Spinal cord (tissue), 9 donors: ENCODE measurements at regions not wholly inside any gene's neighbourhood (a gene's known extent, or its start where the extent isn't known, plus 50 kb on each side); places are given as distances from the start of the nearest gene placed in this dataset.

Experiments used
- DNase-seq, 6 donors: peaks; one replicate each; pipeline versions ENCODE4 v3.0.0 to v3.0.0-alpha.2; 2013 to 2015; ENCODE audit warnings: low spot score in 6 of 6, low read depth in 4 of 6
- H3K27ac ChIP-seq: one replicate; pipeline ENCODE4 v1.5.1; 2013; ENCODE audit warnings: low read depth, low read length, control low read depth
- H3K27me3 ChIP-seq: one replicate; pipeline ENCODE4 v1.6.1; 2013; ENCODE audit warnings: low read length; ENCODE audit not compliant: control insufficient read depth, insufficient read depth
- H3K36me3 ChIP-seq: one replicate; pipeline ENCODE4 v1.6.1; 2013; ENCODE audit warnings: low read length; ENCODE audit not compliant: control insufficient read depth, insufficient read depth
- H3K4me1 ChIP-seq: one replicate; pipeline ENCODE4 v1.6.1; 2013; ENCODE audit warnings: low read length; ENCODE audit not compliant: control insufficient read depth, insufficient read depth
- H3K4me3 ChIP-seq: one replicate; pipeline ENCODE4 v1.5.1; 2013; ENCODE audit warnings: low read depth, low read length, control low read depth
- H3K9me3 ChIP-seq: one replicate; pipeline ENCODE4 v1.6.1; 2013; ENCODE audit warnings: low read length; ENCODE audit not compliant: control insufficient read depth, insufficient read depth
- WGBS: methylation state at CpG from one replicate; pipeline ENCODE4 v1.1.5; 2013; ENCODE audit warnings: missing lambda C conversion rate; ENCODE audit not compliant: insufficient coverage; 5-methylcytosine and 5-hydroxymethylcytosine counted together
- donor health status: healthy.

GRCh38 chr3:170714122-170714521, 128.2 kb upstream of the SLC7A14 start:
- Histone ChIP-seq H3K9me3 (no peaks in the 10 kb centered on the region), H3K4me3 (no peak overlapping the region), H3K27me3 (no peaks in the 10 kb centered on the region), H3K27ac (no peak overlapping the region), H3K4me1 (no peaks in the 10 kb centered on the region), H3K36me3 (no peaks in the 10 kb centered on the region)
- no peak for DNase-seq
- no CpG with 5 or more reads among the region's 3 CpGs for WGBS

- no peak for DNase-seq
- H3K36me3 ChIP-seq: no peaks in the 10 kb centered on the region
- no peak overlapping the region for H3K4me3 ChIP-seq
- no peaks in the 10 kb centered on the region for H3K9me3 ChIP-seq
- no CpG with 5 or more reads among the region's 4 CpGs for WGBS
- H3K4me1 ChIP-seq: no peaks in the 10 kb centered on the region
- no peak overlapping the region for H3K27ac ChIP-seq
- H3K27me3 ChIP-seq: no peaks in the 10 kb centered on the region
Measured at GRCh38 chr3:170713653-170714052, 127.8 kb upstream of the SLC7A14 start.

- Histone ChIP-seq H3K9me3 (no peaks in the 10 kb centered on the region), H3K4me1 (no peaks in the 10 kb centered on the region), H3K36me3 (no peaks in the 10 kb centered on the region), H3K27ac (no peak overlapping the region), H3K4me3 (no peak overlapping the region), H3K27me3 (no peaks in the 10 kb centered on the region)
- WGBS: no CpG with 5 or more reads among the region's 2 CpGs
- DNase-seq: no peak
Measured at GRCh38 chr3:170712798-170713197, 126.9 kb upstream of the SLC7A14 start.

GRCh38 chr3:170712336-170712735, 126.5 kb upstream of the SLC7A14 start:
- Histone ChIP-seq H3K36me3 (no peaks in the 10 kb centered on the region), H3K4me3 (no peak overlapping the region), H3K27me3 (no peaks in the 10 kb centered on the region), H3K9me3 (no peaks in the 10 kb centered on the region), H3K4me1 (no peaks in the 10 kb centered on the region), H3K27ac (no peak overlapping the region)
- WGBS: no CpG with 5 or more reads among the region's 1 CpG
- DNase-seq: no peak

- H3K4me3 ChIP-seq: no peak overlapping the region
- H3K27ac ChIP-seq: no peak overlapping the region
- no peaks in the 10 kb centered on the region for H3K4me1 ChIP-seq
- H3K9me3 ChIP-seq: no peaks in the 10 kb centered on the region
- DNase-seq: no peak
- no peaks in the 10 kb centered on the region for H3K27me3 ChIP-seq
- no peaks in the 10 kb centered on the region for H3K36me3 ChIP-seq
Measured at GRCh38 chr3:170711786-170712185, 125.9 kb upstream of the SLC7A14 start.

- Histone ChIP-seq H3K27ac (no peak overlapping the region), H3K4me3 (no peak overlapping the region), H3K27me3 (no peaks in the 10 kb centered on the region), H3K36me3 (no peaks in the 10 kb centered on the region), H3K9me3 (no peaks in the 10 kb centered on the region), H3K4me1 (no peaks in the 10 kb centered on the region)
- WGBS: 100% methylated on average over 1 of the region's 1 CpG
- DNase-seq: no peak
Measured at GRCh38 chr3:170709046-170709445, 123.2 kb upstream of the SLC7A14 start.

- Histone ChIP-seq H3K4me3 (no peak overlapping the region), H3K27ac (no peak overlapping the region), H3K9me3 (no peaks in the 10 kb centered on the region), H3K4me1 (no peaks in the 10 kb centered on the region), H3K27me3 (no peaks in the 10 kb centered on the region), H3K36me3 (no peaks in the 10 kb centered on the region)
- no peak for DNase-seq
- 89% methylated on average over 1 of the region's 2 CpGs for WGBS
Measured at GRCh38 chr3:170707899-170708298, 122.0 kb upstream of the SLC7A14 start.

GRCh38 chr3:170705131-170705530, 119.3 kb upstream of the SLC7A14 start:
- no peak overlapping the region for H3K27ac ChIP-seq
- DNase-seq: no peak
- H3K9me3 ChIP-seq: no peaks in the 10 kb centered on the region
- 100% methylated on average over 1 of the region's 5 CpGs for WGBS
- H3K27me3 ChIP-seq: no peaks in the 10 kb centered on the region
- H3K4me1 ChIP-seq: no peaks in the 10 kb centered on the region
- no peaks in the 10 kb centered on the region for H3K36me3 ChIP-seq
- no peak overlapping the region for H3K4me3 ChIP-seq

- Histone ChIP-seq H3K36me3 (no peaks in the 10 kb centered on the region), H3K4me3 (no peak overlapping the region), H3K4me1 (no peaks in the 10 kb centered on the region), H3K9me3 (no peaks in the 10 kb centered on the region), H3K27ac (no peak overlapping the region), H3K27me3 (no peaks in the 10 kb centered on the region)
- no peak for DNase-seq
- no CpG with 5 or more reads among the region's 1 CpG for WGBS
Measured at GRCh38 chr3:170703121-170703588, 117.3 kb upstream of the SLC7A14 start.

- WGBS: 90% methylated on average over 1 of the region's 4 CpGs
- Histone ChIP-seq H3K4me3 (no peak overlapping the region), H3K27ac (no peak overlapping the region), H3K4me1 (no peaks in the 10 kb centered on the region), H3K27me3 (no peaks in the 10 kb centered on the region), H3K36me3 (no peaks in the 10 kb centered on the region), H3K9me3 (no peaks in the 10 kb centered on the region)
- DNase-seq: no peak
Measured at GRCh38 chr3:170701696-170702678, 116.1 kb upstream of the SLC7A14 start.
